Tibial nerve (tissue), 4 donors: ENCODE measurements at regions not wholly inside any gene's neighbourhood (a gene's known extent, or its start where the extent isn't known, plus 50 kb on each side); places are given as distances from the start of the nearest gene placed in this dataset.

ENCODE experiments used
- DNase-seq, 2 donors: peaks; one replicate each; pipeline ENCODE4 v3.0.0-alpha.2; 2019; ENCODE audit warnings: low spot score in 2 of 2
- H3K27ac ChIP-seq, 4 donors: fragments of 200-600 bp; sonication (generic) in 3 of 4; one replicate each; pipeline ENCODE4 v1.5.1; 2017 to 2019; ENCODE audit warnings: mild to moderate bottlenecking in 1 of 4
- H3K27me3 ChIP-seq, 2 donors: fragments of 200-600 bp; sonication (generic) in 1 of 2; one replicate each; pipeline versions ENCODE4 v1.5.1 to v1.6.0; 2017 to 2019
- H3K36me3 ChIP-seq, 3 donors: fragments of 200-600 bp; sonication (generic); one replicate each; pipeline ENCODE4 v1.5.1; 2018 to 2019
- H3K4me1 ChIP-seq, 4 donors: fragments of 200-600 bp; sonication (generic) in 3 of 4; one replicate each; pipeline ENCODE4 v1.5.1; 2017 to 2019
- H3K4me3 ChIP-seq, 4 donors: fragments of 200-600 bp; sonication (generic) in 3 of 4; one replicate each; pipeline ENCODE4 v1.5.1; 2017 to 2019; ENCODE audit warnings: mild to moderate bottlenecking in 1 of 4, moderate library complexity in 1 of 4
- H3K9me3 ChIP-seq, 4 donors: fragments of 200-600 bp; sonication (generic) in 3 of 4; one replicate each; pipeline ENCODE4 v1.5.1; 2017 to 2019
- EP300 ChIP-seq, 2 donors: sonication (generic); formaldehyde crosslinking; IDR thresholded peaks; one replicate each; pipeline ENCODE4 v1.6.1; 2017; ENCODE audit warnings: antibody characterized with exemption in 2 of 2, mild to moderate bottlenecking in 1 of 2
- POLR2A ChIP-seq, 2 donors: fragments of 450-650 bp; IDR thresholded peaks; one replicate each; pipeline ENCODE4 v1.6.1; 2017; ENCODE audit warnings: antibody characterized with exemption in 2 of 2, mild to moderate bottlenecking in 2 of 2, moderate library complexity in 2 of 2
- WGBS, 2 donors: methylation state at CpG; one replicate each; pipeline ENCODE4 v1.1.5; 2018; 5-methylcytosine and 5-hydroxymethylcytosine counted together
- TF ChIP-seq, protein P1 (sequence below), 5 experiments: fragments of 200-600 bp in 3 of 5; fragments of 450-650 bp in 2 of 5; sonication (generic) in 3 of 5; IDR thresholded peaks; one replicate each; pipeline ENCODE4 v1.5.1; 2016 to 2019; ENCODE audit warnings: antibody characterized with exemption in 5 of 5, mild to moderate bottlenecking in 3 of 5, moderate library complexity in 2 of 5

DNA sequence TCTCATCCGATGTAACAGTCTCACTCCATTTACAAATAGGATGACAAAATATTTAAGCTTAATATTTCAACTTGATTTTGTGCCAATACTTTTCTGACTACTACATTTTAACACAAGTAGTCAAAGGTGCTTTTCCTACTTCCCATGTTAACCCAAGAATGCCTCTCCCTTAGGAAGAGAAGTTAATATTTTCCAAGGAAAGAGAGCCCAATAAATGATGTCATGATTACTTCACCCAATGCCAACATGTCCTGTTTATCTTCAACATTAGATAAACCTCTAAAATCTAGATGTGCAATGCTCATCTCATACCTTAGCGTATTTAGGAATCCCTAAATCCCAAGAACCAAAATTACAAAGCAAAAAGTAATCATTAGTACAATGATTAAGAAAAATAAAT, 156.7 kb upstream of the TENT5A start:
- no peak overlapping the region for H3K27ac ChIP-seq
- no peak for DNase-seq
- 88 to 97% methylated on average over 2 of the region's 2 CpGs for WGBS, 2 donors
- no peak for TF ChIP-seq POLR2A (IDR thresholded peaks at IDR 0.05)
- no peak for TF ChIP-seq EP300 (IDR thresholded peaks at IDR 0.05)
- TF ChIP-seq, protein P1, sequence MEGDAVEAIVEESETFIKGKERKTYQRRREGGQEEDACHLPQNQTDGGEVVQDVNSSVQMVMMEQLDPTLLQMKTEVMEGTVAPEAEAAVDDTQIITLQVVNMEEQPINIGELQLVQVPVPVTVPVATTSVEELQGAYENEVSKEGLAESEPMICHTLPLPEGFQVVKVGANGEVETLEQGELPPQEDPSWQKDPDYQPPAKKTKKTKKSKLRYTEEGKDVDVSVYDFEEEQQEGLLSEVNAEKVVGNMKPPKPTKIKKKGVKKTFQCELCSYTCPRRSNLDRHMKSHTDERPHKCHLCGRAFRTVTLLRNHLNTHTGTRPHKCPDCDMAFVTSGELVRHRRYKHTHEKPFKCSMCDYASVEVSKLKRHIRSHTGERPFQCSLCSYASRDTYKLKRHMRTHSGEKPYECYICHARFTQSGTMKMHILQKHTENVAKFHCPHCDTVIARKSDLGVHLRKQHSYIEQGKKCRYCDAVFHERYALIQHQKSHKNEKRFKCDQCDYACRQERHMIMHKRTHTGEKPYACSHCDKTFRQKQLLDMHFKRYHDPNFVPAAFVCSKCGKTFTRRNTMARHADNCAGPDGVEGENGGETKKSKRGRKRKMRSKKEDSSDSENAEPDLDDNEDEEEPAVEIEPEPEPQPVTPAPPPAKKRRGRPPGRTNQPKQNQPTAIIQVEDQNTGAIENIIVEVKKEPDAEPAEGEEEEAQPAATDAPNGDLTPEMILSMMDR (IDR thresholded peaks at IDR 0.05), result no peak
- H3K4me1 ChIP-seq, result peaks cover 0 to 7% (median 0%) of the 10 kb centered on the region in 4 donors
- H3K4me3 ChIP-seq, result no peak overlapping the region
- no peaks in the 10 kb centered on the region for H3K36me3 ChIP-seq
- H3K9me3 ChIP-seq, result no peaks in the 10 kb centered on the region
- H3K27me3 ChIP-seq, result no peaks in the 10 kb centered on the region

DNA sequence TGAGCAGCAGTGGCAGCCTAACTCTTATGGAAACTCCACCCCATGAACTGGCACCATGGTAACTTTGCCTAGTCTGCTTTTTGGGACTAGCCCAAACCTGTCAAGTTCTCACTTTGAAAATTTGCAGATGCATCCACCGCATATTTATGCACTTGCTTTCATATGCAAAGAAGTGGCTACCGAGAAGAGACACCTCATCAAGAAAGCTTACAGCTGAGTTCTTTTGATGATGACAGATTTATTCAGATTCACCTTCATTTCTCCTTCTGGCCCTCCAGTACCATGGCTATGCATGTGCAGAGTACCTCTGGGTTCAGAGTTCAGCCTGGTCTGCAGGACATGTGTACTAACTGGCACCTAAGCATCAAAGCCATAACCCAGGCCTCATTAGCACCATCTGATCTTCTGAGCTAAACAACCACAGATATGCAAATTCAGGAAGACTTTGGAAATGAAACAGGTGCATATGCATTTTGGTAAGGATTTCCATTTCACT, 154.3 kb upstream of the TENT5A start:
- H3K36me3 ChIP-seq, result no peaks in the 10 kb centered on the region
- H3K4me3 ChIP-seq, result no peak overlapping the region
- H3K4me1 ChIP-seq, result peaks cover 0 to 7% (median 0%) of the 10 kb centered on the region in 4 donors
- no peak for DNase-seq
- no peak for TF ChIP-seq POLR2A (IDR thresholded peaks at IDR 0.05)
- TF ChIP-seq, protein P1 (IDR thresholded peaks at IDR 0.05), result no peak
- TF ChIP-seq EP300 (IDR thresholded peaks at IDR 0.05), result no peak
- H3K27me3 ChIP-seq, result no peaks in the 10 kb centered on the region
- no peaks in the 10 kb centered on the region for H3K9me3 ChIP-seq
- no peak overlapping the region for H3K27ac ChIP-seq
- WGBS, 2 donors, result 72 to 89% methylated on average over 2 of the region's 2 CpGs

DNA sequence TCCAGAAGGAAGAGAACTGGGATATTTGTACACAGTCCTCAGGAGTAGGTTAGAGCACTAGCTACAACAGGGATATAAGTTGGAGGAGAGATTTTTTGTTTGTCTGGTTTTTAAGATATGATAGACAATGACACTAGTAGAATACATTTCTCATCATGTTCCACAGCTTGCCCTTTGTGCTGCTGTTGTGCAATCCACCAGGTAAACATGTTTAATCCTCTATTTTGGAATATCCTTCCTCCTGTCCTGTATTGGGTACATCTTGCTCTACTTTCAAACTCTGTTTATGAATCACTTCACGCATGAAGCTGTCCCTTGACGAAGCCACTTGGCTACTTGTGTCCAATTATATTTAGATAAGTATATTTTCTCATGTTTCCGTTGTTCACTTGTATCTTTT, 153.6 kb upstream of the TENT5A start:
- no peak for DNase-seq
- Histone ChIP-seq H3K4me1 (peaks cover 0 to 14% (median 0%) of the 10 kb centered on the region in 4 donors), H3K4me3 (no peak overlapping the region), H3K9me3 (no peaks in the 10 kb centered on the region), H3K27me3 (no peaks in the 10 kb centered on the region), H3K36me3 (no peaks in the 10 kb centered on the region), H3K27ac (no peak overlapping the region)
- 97% methylated on average over 3 of the region's 3 CpGs for WGBS, 2 donors
- TF ChIP-seq, protein P1 (IDR thresholded peaks at IDR 0.05), result no peak
- TF ChIP-seq EP300 (IDR thresholded peaks at IDR 0.05), result no peak
- TF ChIP-seq POLR2A (IDR thresholded peaks at IDR 0.05), result no peak

DNA sequence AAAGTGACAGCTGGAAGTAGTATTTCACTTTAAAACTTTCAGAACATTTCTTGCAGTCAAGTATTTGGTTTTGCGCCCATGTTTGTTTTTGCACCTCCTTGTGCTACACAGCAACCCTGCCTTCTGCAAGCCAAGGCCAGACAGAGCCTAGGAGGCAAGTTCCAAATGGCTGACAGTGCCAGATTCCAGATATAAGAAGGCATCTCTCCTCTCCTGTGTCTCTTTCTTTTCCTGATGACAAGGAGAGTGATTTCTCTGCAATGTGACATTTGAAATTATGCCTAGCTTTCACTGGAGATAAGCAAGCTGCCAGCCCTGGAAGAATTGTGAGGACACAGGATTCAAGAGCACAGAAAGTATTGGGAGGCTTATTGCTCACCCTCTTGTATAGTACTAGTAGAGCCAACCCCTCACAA, 149.1 kb upstream of the TENT5A start:
- H3K36me3 ChIP-seq, result no peaks in the 10 kb centered on the region
- no peak for DNase-seq
- H3K9me3 ChIP-seq, result no peaks in the 10 kb centered on the region
- H3K4me3 ChIP-seq, result no peak overlapping the region
- WGBS, 2 donors, result 51 to 70% methylated on average over 1 of the region's 1 CpG
- TF ChIP-seq, protein P1 (IDR thresholded peaks at IDR 0.05), result no peak
- TF ChIP-seq POLR2A (IDR thresholded peaks at IDR 0.05), result no peak
- TF ChIP-seq EP300 (IDR thresholded peaks at IDR 0.05), result no peak
- no peaks in the 10 kb centered on the region for H3K27me3 ChIP-seq
- peaks cover 0 to 36% (median 3%) of the 10 kb centered on the region in 4 donors for H3K4me1 ChIP-seq
- no peak overlapping the region for H3K27ac ChIP-seq

DNA sequence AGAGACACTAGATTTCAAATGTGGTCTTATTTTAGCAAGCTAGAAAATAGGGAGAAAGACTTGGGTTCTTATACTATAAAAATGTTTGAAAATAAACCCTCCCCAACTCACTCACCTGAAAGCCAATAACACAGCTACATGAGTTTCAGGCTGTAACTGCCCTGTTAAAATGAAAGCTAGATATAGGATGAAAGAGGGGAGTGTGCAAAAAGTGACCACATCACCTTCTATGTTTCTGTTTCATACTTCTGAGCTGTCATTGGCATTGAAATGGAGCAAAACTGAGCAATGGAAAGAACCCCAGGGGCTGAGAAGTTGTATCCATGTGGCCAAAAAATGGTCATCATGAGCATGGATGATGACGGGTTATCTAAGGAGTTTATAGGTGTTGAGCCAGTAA, 148.1 kb upstream of the TENT5A start:
- DNase-seq, result no peak
- Histone ChIP-seq H3K4me1 (peaks cover 0 to 46% (median 3%) of the 10 kb centered on the region in 4 donors), H3K9me3 (no peaks in the 10 kb centered on the region), H3K27ac (no peak overlapping the region), H3K4me3 (no peak overlapping the region), H3K27me3 (no peaks in the 10 kb centered on the region), H3K36me3 (no peaks in the 10 kb centered on the region)
- TF ChIP-seq, protein P1 (IDR thresholded peaks at IDR 0.05), result no peak
- TF ChIP-seq EP300 (IDR thresholded peaks at IDR 0.05), result no peak
- no peak for TF ChIP-seq POLR2A (IDR thresholded peaks at IDR 0.05)
- 94 to 100% methylated on average over 1 of the region's 1 CpG for WGBS, 2 donors
